H1 (cell line): ENCODE measurements at regions not wholly inside any gene's neighbourhood (a gene's known extent, or its start where the extent isn't known, plus 50 kb on each side); places are given as distances from the start of the nearest gene placed in this dataset.

Experiments
- EGR1 ChIP-seq: IDR thresholded peaks from 2 replicates; pipeline ENCODE4 v1.6.1; 2011; ENCODE audit warnings: low read depth, low read length, borderline replicate concordance
- POU5F1 ChIP-seq: IDR thresholded peaks from 2 replicates; pipeline ENCODE4 v1.6.1; 2011; ENCODE audit warnings: low read depth, mild to moderate bottlenecking, low read length, moderate library complexity
- RFX5 ChIP-seq: IDR thresholded peaks from 2 replicates; pipeline ENCODE4 v1.6.1; 2011; ENCODE audit warnings: low read depth, low read length, improper control_type of control experiment, borderline replicate concordance
- RXRA ChIP-seq: IDR thresholded peaks from 2 replicates; pipeline ENCODE4 v1.6.1; 2011; ENCODE audit warnings: low read depth, mild to moderate bottlenecking, low read length, moderate library complexity; ENCODE audit not compliant: insufficient read depth
- SRF ChIP-seq: IDR thresholded peaks from 2 replicates; pipeline ENCODE4 v1.6.1; 2011; ENCODE audit warnings: mild to moderate bottlenecking, low read depth, low read length, moderate library complexity

DNA sequence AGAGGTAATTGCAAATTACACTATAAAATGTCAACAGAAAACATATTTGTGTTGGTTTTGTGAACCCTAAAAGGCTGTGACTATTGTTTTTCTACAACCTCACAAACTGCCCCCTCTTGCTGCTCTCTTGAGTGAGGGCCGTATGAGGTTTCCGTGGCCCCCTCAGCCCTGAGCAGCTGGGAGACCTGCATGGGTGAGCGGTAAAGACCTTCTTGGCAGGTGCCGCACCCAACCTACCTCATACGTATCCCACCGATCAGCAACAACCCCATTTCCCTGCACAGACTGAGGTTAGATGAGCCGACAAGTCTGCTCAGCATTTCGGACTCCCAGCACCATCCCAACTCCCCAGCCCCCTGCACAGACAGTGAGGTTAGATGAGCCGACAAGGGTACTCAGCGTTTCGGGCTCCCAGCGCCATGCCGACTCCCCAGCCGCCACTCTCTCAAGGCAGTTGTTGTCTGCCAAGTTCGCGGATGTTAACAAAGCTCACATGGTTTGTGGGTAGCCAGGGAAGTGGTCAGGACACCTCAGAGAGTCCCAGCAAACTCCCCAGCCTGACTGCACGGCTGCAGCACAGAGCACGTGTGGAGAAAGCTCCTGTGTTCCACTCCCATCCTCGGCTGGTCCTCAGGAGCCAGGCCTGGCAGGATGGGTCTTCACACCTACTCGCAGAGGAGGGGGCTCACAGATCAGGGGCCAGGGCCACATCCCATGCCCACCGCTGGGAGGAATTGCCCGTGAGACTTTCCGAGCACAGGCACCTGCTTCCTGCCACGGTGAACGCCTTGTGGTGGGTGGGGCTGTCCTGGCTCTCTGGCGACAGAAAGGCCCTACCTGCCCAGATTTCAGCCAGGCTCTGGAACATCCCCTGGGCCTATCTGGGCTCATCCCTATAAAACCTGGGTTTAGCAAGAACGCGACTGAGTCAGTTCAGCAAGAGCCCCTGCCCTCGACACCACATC is 502.9 kb downstream of the BRD1 start (continued):
- TF ChIP-seq POU5F1 = no peak
- no peak for TF ChIP-seq EGR1
- TF ChIP-seq RFX5 = no peak
- TF ChIP-seq RXRA = no peak
- no peak for TF ChIP-seq SRF
